Fibroblast of lung (primary cell): ENCODE measurements at regions not wholly inside any gene's neighbourhood (a gene's known extent, or its start where the extent isn't known, plus 50 kb on each side); places are given as distances from the start of the nearest gene placed in this dataset.

Experiments
- EZH2 ChIP-seq: IDR thresholded peaks from 2 replicates; pipeline ENCODE4 v1.5.1; 2012; ENCODE audit warnings: low read length, control low read depth, mild to moderate bottlenecking; ENCODE audit errors: missing control alignments
- TF ChIP-seq, protein P1 (sequence below), 2 donors: IDR thresholded peaks in 1 of 2; conservative IDR thresholded peaks in 1 of 2; 1 replicate in 1 of 2; 2 replicates in 1 of 2; pipeline ENCODE4 v1.5.1; 2011 to 2012; ENCODE audit warnings: low read length in 2 of 2, control low read depth in 1 of 2, inconsistent platforms in 1 of 2, low read depth in 1 of 2, mild to moderate bottlenecking in 1 of 2

DNA sequence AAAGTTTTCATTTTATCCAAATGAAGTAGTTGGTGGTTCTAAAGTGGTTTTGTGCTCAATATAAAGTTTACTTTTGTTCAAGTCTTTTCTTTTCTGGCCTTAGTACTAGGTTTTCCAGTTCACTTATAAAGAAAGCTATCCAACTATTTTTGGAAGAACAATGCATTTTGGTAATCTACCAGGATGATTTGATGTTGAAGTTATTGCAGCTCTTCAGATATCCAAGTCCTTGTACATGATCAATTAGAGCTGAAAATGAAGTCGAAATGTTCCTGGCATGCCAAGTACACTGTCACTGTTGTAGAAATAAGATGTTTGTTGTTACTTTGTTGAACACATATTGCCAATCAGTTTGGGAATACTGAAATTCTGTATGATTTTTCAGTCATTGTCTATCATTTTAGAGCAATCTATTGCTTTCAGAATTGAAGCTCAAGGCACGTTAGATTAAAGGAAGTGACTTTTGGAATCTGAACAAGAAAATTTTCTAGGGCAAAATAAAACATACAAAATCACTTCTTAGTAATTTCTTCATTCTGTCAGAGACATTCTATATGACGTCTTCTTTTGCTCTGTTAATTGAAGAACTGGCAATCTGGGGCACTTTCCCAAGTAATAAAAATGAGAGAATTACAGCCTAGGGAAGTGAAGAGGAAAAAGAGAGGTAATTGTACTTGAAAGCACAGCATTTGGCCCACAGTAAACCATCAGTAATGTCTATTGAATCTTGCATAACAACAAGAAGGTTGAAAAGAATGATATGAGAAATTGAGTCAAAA is 232.3 kb downstream of the MREG start:
- TF ChIP-seq, protein P1, sequence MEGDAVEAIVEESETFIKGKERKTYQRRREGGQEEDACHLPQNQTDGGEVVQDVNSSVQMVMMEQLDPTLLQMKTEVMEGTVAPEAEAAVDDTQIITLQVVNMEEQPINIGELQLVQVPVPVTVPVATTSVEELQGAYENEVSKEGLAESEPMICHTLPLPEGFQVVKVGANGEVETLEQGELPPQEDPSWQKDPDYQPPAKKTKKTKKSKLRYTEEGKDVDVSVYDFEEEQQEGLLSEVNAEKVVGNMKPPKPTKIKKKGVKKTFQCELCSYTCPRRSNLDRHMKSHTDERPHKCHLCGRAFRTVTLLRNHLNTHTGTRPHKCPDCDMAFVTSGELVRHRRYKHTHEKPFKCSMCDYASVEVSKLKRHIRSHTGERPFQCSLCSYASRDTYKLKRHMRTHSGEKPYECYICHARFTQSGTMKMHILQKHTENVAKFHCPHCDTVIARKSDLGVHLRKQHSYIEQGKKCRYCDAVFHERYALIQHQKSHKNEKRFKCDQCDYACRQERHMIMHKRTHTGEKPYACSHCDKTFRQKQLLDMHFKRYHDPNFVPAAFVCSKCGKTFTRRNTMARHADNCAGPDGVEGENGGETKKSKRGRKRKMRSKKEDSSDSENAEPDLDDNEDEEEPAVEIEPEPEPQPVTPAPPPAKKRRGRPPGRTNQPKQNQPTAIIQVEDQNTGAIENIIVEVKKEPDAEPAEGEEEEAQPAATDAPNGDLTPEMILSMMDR (conservative IDR thresholded peaks at IDR 0.05 in 1 of 2, IDR thresholded peaks at IDR 0.05 in 1 of 2; ENCODE audit: low read depth in 1 of 2, low read length in 2 of 2), result no peak
- no peak for TF ChIP-seq EZH2
